GM10248 (cell line): ENCODE measurements at regions not wholly inside any gene's neighbourhood (a gene's known extent, or its start where the extent isn't known, plus 50 kb on each side); places are given as distances from the start of the nearest gene placed in this dataset.

ENCODE experiments used
- CTCF ChIA-PET: fragments of 300-600 bp; sonication (Branson Sonifier 250); formaldehyde crosslinking; extraction: SDS; loops from one replicate; lab custom pipeline; 2021; ENCODE audit warnings: antibody characterized with exemption; lab: Yijun Ruan, JAX
- POLR2A ChIA-PET: fragments of 350-650 bp; sonication (Branson Sonifier 250); formaldehyde crosslinking; extraction: SDS; loops from one replicate; lab custom pipeline; 2020; ENCODE audit warnings: antibody characterized with exemption; lab: Yijun Ruan, JAX
- DNase-seq: peaks from one replicate; pipeline ENCODE4 v3.0.0; 2012; ENCODE audit errors: extremely low spot score
- CTCF ChIP-seq: IDR thresholded peaks from 2 replicates; pipeline ENCODE4 v1.5.1; 2012; ENCODE audit warnings: mild to moderate bottlenecking, low read depth; ENCODE audit errors: extremely low read depth, missing control alignments, control extremely low read depth

- POLR2A ChIA-PET = no interaction called here
- CTCF ChIA-PET = interaction anchor here (1.4 kb wide), 1 partner anchor 48 kb away, joined by 3 read pairs; no protein-coding TSS in a partner anchor
- no peak for TF ChIP-seq CTCF
- DNase-seq = no peak
Measured at GRCh38 chr17:57195785-57196460, 60.4 kb upstream of the MSI2 start.

GRCh38 chr17:57197466-57198071 is 58.8 kb upstream of the MSI2 start:
- DNase-seq = no peak
- ChIA-PET CTCF (interaction anchor here (1.4 kb wide), 1 partner anchor 46 kb away, joined by 3 read pairs; no protein-coding TSS in a partner anchor), POLR2A (no interaction called here)
- no peak for TF ChIP-seq CTCF

- TF ChIP-seq CTCF = no peak
- ChIA-PET CTCF (interaction anchor here (0.8 kb wide), 1 partner anchor 12 kb away, joined by 3 read pairs; no protein-coding TSS in a partner anchor), POLR2A (no interaction called here)
- DNase-seq = no peak
Measured at GRCh38 chr17:57201481-57201880, 54.8 kb upstream of the MSI2 start.

- TF ChIP-seq CTCF = no peak
- ChIA-PET POLR2A (no interaction called here), CTCF (no interaction called here)
- no peak for DNase-seq
Measured at GRCh38 chr17:57203040-57203439, 53.3 kb upstream of the MSI2 start.
